Epithelial cell of esophagus (primary cell): ENCODE measurements at regions not wholly inside any gene's neighbourhood (a gene's known extent, or its start where the extent isn't known, plus 50 kb on each side); places are given as distances from the start of the nearest gene placed in this dataset.
"Not testable (repeated sequence)": the region's sequence is repeated elsewhere in the genome, so short reads cannot be mapped to it uniquely, and the experiment has no call there.

Experiments
- DNase-seq: peaks from one replicate; pipeline ENCODE4 v3.0.0; 2010; ENCODE audit warnings: low read depth
- H3K4me3 ChIP-seq: 2 replicates; pipeline ENCODE4 v1.5.1; 2011; ENCODE audit warnings: mild to moderate bottlenecking, low read length, control low read depth
- CTCF ChIP-seq: IDR thresholded peaks from 2 replicates; pipeline ENCODE4 v1.5.1; 2011; ENCODE audit warnings: low read depth, mild to moderate bottlenecking, low read length, control low read depth, inconsistent platforms; ENCODE audit not compliant: insufficient read depth; ENCODE audit errors: missing control alignments

- DNase-seq: no peak
- TF ChIP-seq CTCF: no peak
- no peak overlapping the region for H3K4me3 ChIP-seq
Observed at GRCh38 chr3:147712357-147712756, 303.2 kb downstream of the ZIC1 start.

GRCh38 chr3:147712758-147713157 lies 303.6 kb downstream of the ZIC1 start:
- DNase-seq, H3K4me3 ChIP-seq: not testable (repeated sequence)

GRCh38 chr3:147713234-147714133 lies 304.3 kb downstream of the ZIC1 start:
- DNase-seq: no peak
- no peak for TF ChIP-seq CTCF
- H3K4me3 ChIP-seq: no peak overlapping the region

GRCh38 chr3:147729641-147730040 lies 320.5 kb downstream of the ZIC1 start:
- DNase-seq: no peak
- no peak overlapping the region for H3K4me3 ChIP-seq
- no peak for TF ChIP-seq CTCF

GRCh38 chr3:147730284-147730683 lies 321.1 kb downstream of the ZIC1 start:
- H3K4me3 ChIP-seq: no peak overlapping the region
- no peak for DNase-seq
- no peak for TF ChIP-seq CTCF

GRCh38 chr3:147733217-147733616 lies 324.1 kb downstream of the ZIC1 start:
- no peak for DNase-seq
- no peak for TF ChIP-seq CTCF
- H3K4me3 ChIP-seq: no peak overlapping the region

- H3K4me3 ChIP-seq: no peak overlapping the region
- no peak for TF ChIP-seq CTCF
- DNase-seq: no peak
Observed at GRCh38 chr3:147735616-147736015, 326.5 kb downstream of the ZIC1 start.
